ENCODE measurements at regions not wholly inside any gene's neighbourhood (a gene's known extent, or its start where the extent isn't known, plus 50 kb on each side); places are given as distances from the start of the nearest gene placed in this dataset.
"Not testable (repeated sequence)": the region's sequence is repeated elsewhere in the genome, so short reads cannot be mapped to it uniquely, and the experiment has no call there.

GRCh38 chr2:242032780-242033656, 163.5 kb downstream of the RTP5 start:
- DNase-seq: no peak

- DNase-seq: no peak
Observed at GRCh38 chr2:242034138-242034537, 164.6 kb downstream of the RTP5 start.

GRCh38 chr2:242034996-242035814, 165.7 kb downstream of the RTP5 start:
- no peak for DNase-seq

- DNase-seq: no peak
Observed at GRCh38 chr2:242035858-242036652, 166.5 kb downstream of the RTP5 start.

GRCh38 chr2:242036653-242036950, 167.1 kb downstream of the RTP5 start:
- DNase-seq: no peak

- DNase-seq: no peak
Observed at GRCh38 chr2:242038166-242038927, 168.8 kb downstream of the RTP5 start.

- no peak for DNase-seq
Observed at GRCh38 chr2:242038928-242039341, 169.4 kb downstream of the RTP5 start.

GRCh38 chr2:242040303-242040655, 170.8 kb downstream of the RTP5 start:
- DNase-seq: no peak

GRCh38 chr2:242040681-242041080, 171.2 kb downstream of the RTP5 start:
- no peak for DNase-seq

- no peak for DNase-seq
Observed at GRCh38 chr2:242041816-242042215, 172.3 kb downstream of the RTP5 start.

GRCh38 chr2:242043538-242044312, 174.2 kb downstream of the RTP5 start:
- DNase-seq: no peak

- no peak for DNase-seq
Observed at GRCh38 chr2:242044313-242044590, 174.7 kb downstream of the RTP5 start.

GRCh38 chr2:242045596-242046144, 176.1 kb downstream of the RTP5 start:
- DNase-seq: not testable (repeated sequence)

- DNase-seq: no peak
Observed at GRCh38 chr2:242046206-242046826, 176.8 kb downstream of the RTP5 start.

- no peak for DNase-seq
Observed at GRCh38 chr2:242047963-242048362, 178.4 kb downstream of the RTP5 start.

GRCh38 chr2:242048479-242048878, 178.9 kb downstream of the RTP5 start:
- no peak for DNase-seq

- not testable (repeated sequence) for DNase-seq
Observed at GRCh38 chr2:242049492-242049891, 180.0 kb downstream of the RTP5 start.

- DNase-seq: no peak
Observed at GRCh38 chr2:242051463-242051862, 181.9 kb downstream of the RTP5 start.

- no peak for DNase-seq
Observed at GRCh38 chr2:242052421-242052820, 182.9 kb downstream of the RTP5 start.

GRCh38 chr2:242053921-242054320, 184.4 kb downstream of the RTP5 start:
- no peak for DNase-seq

GRCh38 chr2:242054406-242054805, 184.9 kb downstream of the RTP5 start:
- DNase-seq: no peak
